Upper lobe of left lung (tissue), 6 donors: ENCODE measurements at regions not wholly inside any gene's neighbourhood (a gene's known extent, or its start where the extent isn't known, plus 50 kb on each side); places are given as distances from the start of the nearest gene placed in this dataset.
"Not testable (repeated sequence)": the region's sequence is repeated elsewhere in the genome, so short reads cannot be mapped to it uniquely, and the experiment has no call there.

Source experiments
- ATAC-seq, 2 donors: fragments of 200-7000 bp; cut with Tn5 transposase; one replicate each; pipeline ENCODE4 v1.9.1; 2022; ENCODE audit warnings: mild to moderate bottlenecking in 2 of 2, moderate library complexity in 2 of 2; ENCODE audit not compliant: low FRiP score in 2 of 2
- DNase-seq, 2 donors: peaks; one replicate each; pipeline ENCODE4 v3.0.0-alpha.2; 2019 to 2020
- H3K27ac ChIP-seq, 4 donors: fragments of 200-600 bp; sonication (generic); one replicate each; pipeline ENCODE4 v1.5.1; 2016 to 2019
- H3K27me3 ChIP-seq, 4 donors: fragments of 200-600 bp; sonication (generic); one replicate each; pipeline ENCODE4 v1.5.1; 2017 to 2019
- H3K36me3 ChIP-seq, 4 donors: fragments of 200-600 bp; sonication (generic); one replicate each; pipeline ENCODE4 v1.5.1; 2016 to 2019
- H3K4me1 ChIP-seq, 4 donors: fragments of 200-600 bp; sonication (generic); one replicate each; pipeline ENCODE4 v1.5.1; 2018 to 2019
- H3K4me3 ChIP-seq, 4 donors: fragments of 200-600 bp; sonication (generic); one replicate each; pipeline ENCODE4 v1.5.1; 2017 to 2019; ENCODE audit warnings: mild to moderate bottlenecking in 2 of 4, moderate library complexity in 1 of 4
- H3K9me3 ChIP-seq, 4 donors: fragments of 200-600 bp; sonication (generic); one replicate each; pipeline ENCODE4 v1.5.1; 2018 to 2019
- EP300 ChIP-seq, 4 donors: sonication (generic); formaldehyde crosslinking; IDR thresholded peaks; one replicate each; pipeline ENCODE4 v1.5.1; 2017; ENCODE audit warnings: antibody characterized with exemption in 4 of 4, control low read depth in 2 of 4
- POLR2A ChIP-seq, 4 donors: fragments of 450-650 bp; IDR thresholded peaks; one replicate each; pipeline ENCODE4 v1.5.1; 2016 to 2017; ENCODE audit warnings: antibody characterized with exemption in 4 of 4, mild to moderate bottlenecking in 2 of 4
- POLR2AphosphoS5 ChIP-seq, 2 donors: sonication (generic); formaldehyde crosslinking; IDR thresholded peaks; one replicate each; pipeline ENCODE4 v1.5.1; 2017; ENCODE audit warnings: antibody characterized with exemption in 2 of 2
- WGBS, 2 donors: methylation state at CpG; one replicate each; pipeline ENCODE4 v1.1.5; 2017 to 2018; 5-methylcytosine and 5-hydroxymethylcytosine counted together
- TF ChIP-seq, protein P1 (sequence below), 6 experiments: fragments of 450-650 bp in 4 of 6; fragments of 200-600 bp in 2 of 6; sonication (generic) in 2 of 6; IDR thresholded peaks; one replicate each; pipeline ENCODE4 v1.5.1; 2016 to 2019; ENCODE audit warnings: antibody characterized with exemption in 6 of 6
- donor health status: DM: no; HTN: no; CAD: no; lungs with moderate emphysema.
- donor health status: DM: no; HTN: yes; CAD: no; lungs with severe emphysema.

DNA sequence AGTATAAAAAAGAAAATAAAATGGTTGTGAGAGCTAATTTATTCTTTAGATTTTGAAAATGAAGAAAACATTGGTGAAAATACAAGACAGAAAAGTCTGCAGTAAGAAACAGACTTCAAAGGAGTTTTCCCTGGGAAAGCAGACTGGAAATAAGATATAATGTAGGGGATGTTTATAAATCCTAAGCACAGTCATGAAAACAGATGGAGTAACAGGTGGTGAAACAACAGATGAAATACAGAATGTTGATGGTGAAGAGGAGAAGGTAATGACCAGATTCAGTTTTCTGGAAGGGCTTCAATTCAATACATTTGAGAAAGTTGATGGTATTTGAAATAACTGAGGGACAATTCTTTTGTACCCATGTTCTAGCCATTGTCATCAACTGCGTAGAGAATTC, 353.9 kb downstream of the CHL1 start:
- WGBS, 2 donors = 88 to 91% methylated on average over 1 of the region's 1 CpG
- Histone ChIP-seq H3K27me3 (no peaks in the 10 kb centered on the region), H3K9me3 (no peaks in the 10 kb centered on the region), H3K36me3 (no peaks in the 10 kb centered on the region), H3K4me3 (no peak overlapping the region), H3K27ac (no peak overlapping the region), H3K4me1 (no peaks in the 10 kb centered on the region)
- TF ChIP-seq POLR2AphosphoS5 (IDR thresholded peaks at IDR 0.05) = no peak
- TF ChIP-seq, protein P1, sequence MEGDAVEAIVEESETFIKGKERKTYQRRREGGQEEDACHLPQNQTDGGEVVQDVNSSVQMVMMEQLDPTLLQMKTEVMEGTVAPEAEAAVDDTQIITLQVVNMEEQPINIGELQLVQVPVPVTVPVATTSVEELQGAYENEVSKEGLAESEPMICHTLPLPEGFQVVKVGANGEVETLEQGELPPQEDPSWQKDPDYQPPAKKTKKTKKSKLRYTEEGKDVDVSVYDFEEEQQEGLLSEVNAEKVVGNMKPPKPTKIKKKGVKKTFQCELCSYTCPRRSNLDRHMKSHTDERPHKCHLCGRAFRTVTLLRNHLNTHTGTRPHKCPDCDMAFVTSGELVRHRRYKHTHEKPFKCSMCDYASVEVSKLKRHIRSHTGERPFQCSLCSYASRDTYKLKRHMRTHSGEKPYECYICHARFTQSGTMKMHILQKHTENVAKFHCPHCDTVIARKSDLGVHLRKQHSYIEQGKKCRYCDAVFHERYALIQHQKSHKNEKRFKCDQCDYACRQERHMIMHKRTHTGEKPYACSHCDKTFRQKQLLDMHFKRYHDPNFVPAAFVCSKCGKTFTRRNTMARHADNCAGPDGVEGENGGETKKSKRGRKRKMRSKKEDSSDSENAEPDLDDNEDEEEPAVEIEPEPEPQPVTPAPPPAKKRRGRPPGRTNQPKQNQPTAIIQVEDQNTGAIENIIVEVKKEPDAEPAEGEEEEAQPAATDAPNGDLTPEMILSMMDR (IDR thresholded peaks at IDR 0.05) = no peak
- no peak for TF ChIP-seq EP300 (IDR thresholded peaks at IDR 0.05)
- no peak for TF ChIP-seq POLR2A (IDR thresholded peaks at IDR 0.05)
- no peak for ATAC-seq
- DNase-seq = no peak

GRCh38 chr3:557972-558371, 361.4 kb downstream of the CHL1 start:
- ATAC-seq (no peak), DNase-seq (no peak)
- Histone ChIP-seq H3K9me3 (no peaks in the 10 kb centered on the region), H3K36me3 (no peaks in the 10 kb centered on the region), H3K27ac (no peak overlapping the region), H3K4me3 (no peak overlapping the region), H3K27me3 (no peaks in the 10 kb centered on the region), H3K4me1 (no peaks in the 10 kb centered on the region)
- 50 to 56% methylated on average over 1 of the region's 1 CpG for WGBS, 2 donors
- no peak for TF ChIP-seq POLR2AphosphoS5 (IDR thresholded peaks at IDR 0.05)
- no peak for TF ChIP-seq POLR2A (IDR thresholded peaks at IDR 0.05)
- TF ChIP-seq EP300 (IDR thresholded peaks at IDR 0.05) = no peak
- TF ChIP-seq, protein P1 (IDR thresholded peaks at IDR 0.05) = no peak

- WGBS, 2 donors = 71 to 74% methylated on average over 5 of the region's 5 CpGs
- no peak overlapping the region for H3K27ac ChIP-seq
- DNase-seq = no peak
- no peaks in the 10 kb centered on the region for H3K9me3 ChIP-seq
- H3K4me3 ChIP-seq = no peak overlapping the region
- no peaks in the 10 kb centered on the region for H3K4me1 ChIP-seq
- TF ChIP-seq POLR2A (IDR thresholded peaks at IDR 0.05) (no peak), EP300 (IDR thresholded peaks at IDR 0.05) (no peak), POLR2AphosphoS5 (IDR thresholded peaks at IDR 0.05) (no peak)
- TF ChIP-seq, protein P1 (IDR thresholded peaks at IDR 0.05) = no peak
- no peaks in the 10 kb centered on the region for H3K36me3 ChIP-seq
- no peaks in the 10 kb centered on the region for H3K27me3 ChIP-seq
- ATAC-seq = no peak
These were observed 371.1 kb downstream of the CHL1 start for GRCh38 chr3:567488-568185.

DNA sequence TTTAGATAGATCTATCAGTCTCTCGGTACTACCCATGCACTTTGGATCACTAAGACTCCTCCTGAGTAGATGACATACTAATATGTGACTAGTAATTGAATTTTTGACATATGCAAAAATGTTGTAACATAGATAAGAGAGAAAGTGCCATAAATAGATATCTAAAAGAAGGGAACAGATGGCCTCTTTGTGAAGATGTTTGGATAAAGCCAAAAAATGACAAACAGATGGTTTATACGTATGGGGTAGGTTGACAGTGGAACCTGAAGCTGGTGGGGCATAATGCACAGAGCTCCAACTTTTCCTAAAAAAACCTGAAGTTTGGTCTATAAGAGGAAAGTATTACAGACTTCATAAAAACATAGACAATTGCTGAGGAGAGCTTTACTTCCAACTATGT, 383.0 kb downstream of the CHL1 start:
- H3K4me3 ChIP-seq, H3K27ac ChIP-seq, ATAC-seq, H3K4me1 ChIP-seq, DNase-seq, H3K27me3 ChIP-seq, H3K9me3 ChIP-seq, H3K36me3 ChIP-seq: not testable (repeated sequence)
- WGBS, 2 donors = 64 to 69% methylated on average over 2 of the region's 2 CpGs

- H3K36me3 ChIP-seq, ATAC-seq, H3K4me3 ChIP-seq, DNase-seq, H3K27me3 ChIP-seq, H3K9me3 ChIP-seq, H3K27ac ChIP-seq, H3K4me1 ChIP-seq: not testable (repeated sequence)
These were observed 392.5 kb downstream of the CHL1 start for GRCh38 chr3:589066-589465.

DNA sequence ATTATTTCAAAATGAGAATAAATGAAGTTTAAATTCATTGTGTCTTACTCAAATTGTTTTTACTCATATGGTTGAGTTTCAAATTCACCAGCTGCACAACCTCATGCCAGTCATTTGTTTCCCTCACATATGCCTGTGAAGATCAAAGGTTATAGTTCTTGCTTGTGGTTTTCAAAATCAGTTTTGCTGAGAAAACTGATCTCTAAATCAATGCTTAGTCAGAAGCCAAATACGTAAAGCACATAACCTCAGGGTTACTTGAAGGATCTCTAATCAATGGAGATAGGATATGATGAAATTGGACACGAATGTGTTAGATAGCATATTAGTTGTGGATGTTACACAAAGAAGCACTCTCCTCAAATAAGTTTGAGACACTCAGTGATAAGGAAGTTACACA, 400.7 kb downstream of the CHL1 start:
- not testable (repeated sequence) for H3K9me3 ChIP-seq, H3K4me1 ChIP-seq, H3K36me3 ChIP-seq, ATAC-seq, H3K27ac ChIP-seq, DNase-seq, H3K27me3 ChIP-seq, H3K4me3 ChIP-seq
- 48 to 57% methylated on average over 2 of the region's 2 CpGs for WGBS, 2 donors

- not testable (repeated sequence) for DNase-seq, H3K4me1 ChIP-seq, H3K27me3 ChIP-seq, H3K4me3 ChIP-seq, ATAC-seq, H3K36me3 ChIP-seq, H3K27ac ChIP-seq, H3K9me3 ChIP-seq
- 25 to 35% methylated on average over 1 of the region's 1 CpG for WGBS, 2 donors
These were observed 401.2 kb downstream of the CHL1 start for GRCh38 chr3:597746-598145.

DNA sequence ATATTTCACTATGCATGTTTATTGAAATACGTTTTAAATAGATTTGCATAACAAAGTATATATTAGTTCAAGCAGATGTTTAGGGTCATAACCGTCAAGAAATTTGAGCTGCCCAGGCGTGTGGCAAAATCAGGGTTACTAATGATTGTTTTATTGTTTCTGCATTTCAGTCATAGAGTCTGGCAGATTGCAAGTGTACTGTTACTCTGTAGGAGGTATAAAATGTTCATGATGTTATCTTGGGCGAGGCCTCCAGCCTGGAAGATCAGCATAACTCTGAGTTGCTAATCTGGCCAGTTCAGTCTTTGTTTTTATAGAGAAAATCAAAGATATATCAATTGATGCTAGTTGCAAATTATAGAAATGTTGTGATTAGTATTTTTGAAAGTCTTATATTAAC, 410.9 kb downstream of the CHL1 start:
- WGBS, 2 donors = 61 to 62% methylated on average over 4 of the region's 4 CpGs
- H3K27ac ChIP-seq, H3K36me3 ChIP-seq, H3K4me3 ChIP-seq, H3K9me3 ChIP-seq, DNase-seq, ATAC-seq, H3K27me3 ChIP-seq, H3K4me1 ChIP-seq: not testable (repeated sequence)
